Tibial nerve (tissue), 4 donors: ENCODE measurements at regions not wholly inside any gene's neighbourhood (a gene's known extent, or its start where the extent isn't known, plus 50 kb on each side); places are given as distances from the start of the nearest gene placed in this dataset.

Experiments
- CTCF ChIP-seq, 5 experiments: fragments of 200-600 bp in 3 of 5; fragments of 450-650 bp in 2 of 5; sonication (generic) in 3 of 5; IDR thresholded peaks; one replicate each; pipeline ENCODE4 v1.5.1; 2016 to 2019; ENCODE audit warnings: antibody characterized with exemption in 5 of 5, mild to moderate bottlenecking in 3 of 5, moderate library complexity in 2 of 5
- EP300 ChIP-seq, 2 donors: sonication (generic); formaldehyde crosslinking; IDR thresholded peaks; one replicate each; pipeline ENCODE4 v1.6.1; 2017; ENCODE audit warnings: antibody characterized with exemption in 2 of 2, mild to moderate bottlenecking in 1 of 2
- POLR2A ChIP-seq, 2 donors: fragments of 450-650 bp; IDR thresholded peaks; one replicate each; pipeline ENCODE4 v1.6.1; 2017; ENCODE audit warnings: antibody characterized with exemption in 2 of 2, mild to moderate bottlenecking in 2 of 2, moderate library complexity in 2 of 2

- TF ChIP-seq CTCF (IDR thresholded peaks at IDR 0.05) (no peak), POLR2A (IDR thresholded peaks at IDR 0.05) (no peak), EP300 (IDR thresholded peaks at IDR 0.05) (no peak)
Measured at GRCh38 chr18:56065086-56065485, 477.1 kb upstream of the TCF4 start.
